NCI-H2081 (cell line): ENCODE measurements at regions not wholly inside any gene's neighbourhood (a gene's known extent, or its start where the extent isn't known, plus 50 kb on each side); places are given as distances from the start of the nearest gene placed in this dataset.
A peak's percentile ranks its signal among the peaks of the same experiment; 100 is the strongest.

Experiments used
- DNase-seq, 2 experiments: peaks; one replicate each; lab custom pipeline; 2025; lab: John Stamatoyannopoulos, UW

DNA sequence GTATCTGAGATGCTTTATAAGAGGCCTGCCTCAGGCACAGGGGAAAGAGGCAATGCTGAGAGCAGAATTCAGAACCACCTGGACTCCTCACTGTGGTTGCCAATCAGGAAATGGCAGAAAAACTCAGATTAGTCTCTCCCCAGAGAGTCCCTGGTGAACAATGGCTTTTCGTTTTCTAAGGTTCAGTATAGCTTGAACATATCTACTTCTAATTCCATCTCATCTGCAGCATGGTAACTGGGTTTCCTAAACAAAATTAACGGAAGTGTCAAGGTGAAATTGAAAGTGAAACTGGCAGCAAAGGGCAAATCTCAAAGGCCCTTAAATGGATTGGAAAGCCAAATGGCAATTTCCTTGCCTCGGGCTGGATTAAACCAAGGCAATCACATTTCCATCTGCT, 480.2 kb upstream of the ACVR2A start:
- DNase-seq = peak in 1 of 2 experiments; percentile 32

DNA sequence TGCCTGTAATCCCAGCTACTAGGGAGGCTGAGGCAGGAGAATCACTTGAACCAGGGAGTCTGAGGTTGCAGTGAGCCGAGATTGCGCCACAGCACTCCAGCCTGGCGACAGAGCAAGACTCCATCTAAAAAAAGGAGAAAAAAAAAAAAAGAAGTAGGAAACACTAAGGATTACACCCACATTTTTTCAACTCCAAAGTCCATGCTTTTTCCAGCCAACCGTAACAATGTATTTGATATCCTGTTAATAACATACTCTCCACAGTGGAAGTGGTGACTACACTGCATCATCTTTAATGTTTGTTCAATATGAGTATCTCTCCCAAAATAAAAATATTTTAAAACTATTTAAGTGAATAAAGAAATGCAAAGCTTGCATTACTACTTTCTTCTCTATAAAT, 481.6 kb upstream of the ACVR2A start:
- DNase-seq = no peak

DNA sequence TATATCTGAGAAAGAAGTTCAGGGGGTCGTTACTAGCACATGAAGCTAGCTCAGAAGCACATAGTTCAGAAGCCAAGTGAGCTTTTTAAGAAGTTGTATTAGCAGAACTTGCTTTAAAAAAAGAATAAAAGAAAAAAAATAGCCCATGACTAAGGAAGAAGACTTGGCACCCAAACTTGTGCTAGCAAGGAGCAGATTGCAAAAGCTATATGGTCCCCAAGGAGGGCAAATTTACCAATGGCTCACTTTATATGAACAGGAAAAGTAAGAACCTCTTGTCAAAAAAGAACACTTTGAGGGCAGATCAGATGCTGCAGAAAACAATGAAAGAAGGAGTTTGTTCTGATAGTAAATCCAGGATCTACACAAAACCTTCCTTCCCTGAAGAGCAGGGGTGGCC, 486.5 kb upstream of the ACVR2A start:
- no peak for DNase-seq

DNA sequence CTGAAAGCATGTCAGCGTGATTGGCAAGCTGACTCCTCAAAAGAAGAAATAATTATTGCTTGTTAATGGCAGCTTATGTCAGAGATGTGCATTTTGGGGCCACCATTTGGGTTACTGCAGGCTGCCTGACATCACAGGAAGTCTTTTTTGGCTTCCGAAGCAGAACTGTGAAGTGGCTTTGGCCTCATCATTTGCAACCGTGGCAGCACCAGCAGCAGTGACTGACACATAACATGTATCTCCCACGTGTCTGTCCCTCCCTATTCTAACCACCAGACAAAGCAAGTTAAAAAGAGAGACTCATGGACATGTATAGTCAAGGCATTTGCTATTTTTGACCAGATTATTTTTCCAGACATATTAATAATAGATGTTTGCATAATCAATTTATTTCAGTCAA, 488.7 kb upstream of the ACVR2A start:
- DNase-seq = no peak

DNA sequence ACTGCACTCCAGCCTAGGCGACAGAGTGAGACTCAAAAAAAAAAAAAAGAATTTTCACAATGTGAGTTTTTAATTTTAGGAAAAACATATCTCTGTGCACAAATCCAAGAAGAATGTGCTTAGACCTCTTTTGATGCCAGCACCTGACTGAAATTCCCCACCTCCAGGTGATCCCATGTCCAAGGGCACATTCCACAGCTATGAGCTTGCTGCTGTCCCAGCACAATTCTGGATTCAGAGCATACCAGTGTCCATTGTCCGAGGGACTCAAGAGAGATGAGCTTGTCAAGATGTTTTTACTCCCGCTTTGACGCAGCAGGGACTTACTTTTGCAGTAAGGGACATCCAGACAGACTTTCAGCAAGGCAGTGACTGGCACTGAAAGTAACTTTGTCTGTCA, 489.1 kb upstream of the ACVR2A start:
- DNase-seq = no peak

DNA sequence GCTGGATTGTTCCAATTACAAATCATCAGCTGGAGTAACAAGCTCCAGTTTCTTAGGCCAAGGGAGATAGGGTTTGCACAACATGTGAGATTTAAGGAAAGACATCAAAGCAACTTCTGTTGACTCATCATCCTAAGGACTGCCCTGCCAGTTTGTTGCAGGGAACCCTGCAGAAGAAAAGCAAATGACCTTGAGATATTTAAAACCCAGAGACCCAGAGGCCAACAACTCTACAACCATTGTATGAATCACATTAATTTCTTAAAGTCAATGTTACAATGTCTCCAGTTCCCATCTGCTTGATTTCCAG, 491.8 kb upstream of the ACVR2A start:
- no peak for DNase-seq

DNA sequence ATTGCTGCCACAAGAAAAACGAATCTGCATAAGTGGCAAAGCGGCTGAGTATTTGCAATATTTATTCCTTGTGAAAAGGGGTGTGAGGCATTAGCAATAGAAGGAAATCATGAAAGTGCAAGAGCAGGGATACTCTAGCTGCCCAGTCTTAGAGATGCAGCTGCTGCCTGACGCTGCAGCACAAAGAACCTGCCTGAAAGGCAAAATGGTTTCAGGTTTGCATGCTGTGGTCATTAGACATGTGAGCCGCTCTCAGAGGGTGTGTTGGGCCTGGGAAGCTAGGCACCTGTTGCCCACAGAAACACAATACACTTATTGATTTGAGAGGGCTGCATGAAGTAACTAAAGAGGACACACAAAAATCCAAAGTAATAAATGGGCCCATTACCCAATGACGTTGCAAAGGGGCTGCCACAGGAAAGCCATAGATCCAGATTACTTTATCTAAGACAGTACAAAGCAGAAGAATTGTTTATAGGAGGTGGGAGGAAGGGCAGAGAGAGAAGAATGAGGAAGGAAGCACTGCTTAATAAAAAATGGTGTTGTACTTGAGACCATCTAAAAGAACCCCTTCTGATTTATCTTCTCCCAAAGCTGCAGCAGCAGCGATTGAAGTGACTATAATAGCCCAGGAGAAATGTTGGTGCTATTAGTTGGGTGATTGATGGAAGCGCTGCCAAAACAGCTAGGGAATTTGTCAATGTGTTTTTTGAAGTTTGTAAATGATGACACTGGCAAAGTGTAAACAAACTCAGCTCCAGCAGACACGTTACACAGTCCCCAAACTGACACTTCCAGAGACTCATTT, 492.4 kb upstream of the ACVR2A start:
- peak in 1 of 2 experiments; percentile 50 for DNase-seq

DNA sequence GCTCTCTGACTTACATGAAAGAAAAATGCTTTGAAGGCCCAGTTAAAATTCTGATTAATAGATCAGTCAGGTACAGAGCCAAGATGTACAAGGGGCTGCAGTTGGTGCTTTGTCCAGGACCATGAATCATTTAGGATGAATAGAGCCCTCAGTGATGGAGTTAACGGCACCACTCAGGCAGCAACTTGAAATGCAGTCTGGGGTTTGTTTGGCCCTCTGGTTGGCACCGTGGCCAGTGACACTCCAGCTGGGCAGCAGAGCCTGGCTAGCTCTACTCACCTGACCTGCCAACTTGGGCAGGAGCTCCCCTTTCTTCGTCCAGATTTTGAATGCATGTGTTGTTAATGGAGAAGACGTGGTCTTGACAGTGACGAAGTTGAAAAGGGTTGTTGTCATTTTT, 493.0 kb upstream of the ACVR2A start:
- peak in 1 of 2 experiments; percentile 27 for DNase-seq

DNA sequence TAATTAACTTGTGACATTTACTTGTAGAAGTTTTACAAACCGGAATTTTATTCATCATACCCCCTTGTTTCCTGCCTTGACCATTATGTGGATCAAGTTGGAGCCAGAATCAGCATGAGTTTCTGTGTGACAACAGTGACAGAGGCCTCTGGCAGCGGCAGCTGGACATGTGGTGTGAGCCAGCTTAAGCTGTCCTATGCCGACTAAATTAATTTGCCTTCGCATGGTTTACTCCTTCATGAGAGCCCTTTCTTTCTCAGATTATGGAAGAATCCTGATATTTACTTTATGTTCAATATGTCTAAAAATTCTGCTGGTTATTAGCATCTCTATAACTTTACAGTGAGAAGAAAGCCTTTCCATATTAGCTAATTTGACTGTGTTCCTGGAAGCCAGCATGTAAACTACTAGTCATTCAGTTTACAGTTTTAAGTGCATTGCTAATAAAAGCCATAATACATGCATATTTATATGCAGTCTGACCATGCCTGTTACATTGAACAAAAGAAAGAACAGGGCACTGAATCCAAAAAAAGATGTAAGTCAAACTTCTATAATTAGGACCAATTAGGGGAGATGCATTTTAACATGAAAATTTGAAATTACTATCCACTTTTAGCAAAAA, 495.8 kb upstream of the ACVR2A start:
- peak; percentile 23 to 77 for DNase-seq

DNA sequence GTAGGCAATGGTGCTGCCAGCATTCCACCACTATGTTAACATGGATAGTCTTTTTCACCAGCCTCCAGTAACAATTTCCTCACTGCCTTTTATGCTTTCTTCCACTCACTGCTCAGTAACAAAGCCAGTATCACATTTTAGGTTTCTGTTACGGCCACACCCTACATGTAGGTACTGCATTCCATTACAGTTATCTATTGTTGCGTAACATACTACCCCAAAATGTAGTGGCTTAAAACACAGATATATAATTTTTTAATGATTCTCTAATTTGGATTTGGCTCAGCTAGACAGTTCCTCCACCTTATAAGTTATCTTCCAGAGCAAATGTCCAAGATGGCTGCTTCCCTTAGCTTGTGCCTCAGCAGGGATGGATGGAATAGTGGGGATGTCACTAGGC, 498.7 kb upstream of the ACVR2A start:
- DNase-seq = no peak

DNA sequence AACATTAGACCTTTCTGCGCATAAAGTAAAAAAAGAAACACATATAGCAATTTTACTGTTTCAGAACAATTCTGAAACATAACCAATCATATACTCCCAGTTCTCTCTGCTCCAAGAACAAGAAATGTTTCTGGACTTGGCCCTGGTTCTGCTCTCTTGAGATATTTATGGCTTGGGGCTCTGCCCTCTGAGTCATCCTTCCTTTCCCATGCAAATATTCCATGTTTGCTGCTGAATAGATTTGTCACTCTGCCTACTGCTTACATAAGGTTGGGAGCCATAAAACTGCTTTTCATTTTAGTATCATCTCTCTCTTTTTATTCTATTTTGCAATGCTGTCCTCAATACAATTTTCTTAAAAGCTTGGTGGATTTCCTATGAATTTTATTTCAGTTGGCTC, 499.6 kb upstream of the ACVR2A start:
- no peak for DNase-seq

DNA sequence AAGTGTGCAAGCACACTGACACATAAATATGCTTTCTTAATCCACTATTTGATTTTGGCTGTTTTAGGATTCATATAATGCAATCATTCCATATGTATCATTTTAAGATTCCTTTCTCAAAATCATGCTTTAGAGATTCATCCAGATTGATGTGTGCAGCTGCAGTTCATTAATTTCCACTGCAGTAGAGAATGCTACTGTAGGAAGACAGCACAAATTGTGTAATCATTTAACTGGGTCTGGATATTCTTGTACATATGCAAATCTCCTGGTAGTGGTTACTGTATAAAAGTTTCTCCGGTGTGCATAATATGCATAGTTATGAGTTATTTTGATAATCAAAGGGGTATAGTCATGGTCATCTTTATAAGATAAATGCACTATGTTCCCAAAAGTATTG, 502.5 kb upstream of the ACVR2A start:
- no peak for DNase-seq

DNA sequence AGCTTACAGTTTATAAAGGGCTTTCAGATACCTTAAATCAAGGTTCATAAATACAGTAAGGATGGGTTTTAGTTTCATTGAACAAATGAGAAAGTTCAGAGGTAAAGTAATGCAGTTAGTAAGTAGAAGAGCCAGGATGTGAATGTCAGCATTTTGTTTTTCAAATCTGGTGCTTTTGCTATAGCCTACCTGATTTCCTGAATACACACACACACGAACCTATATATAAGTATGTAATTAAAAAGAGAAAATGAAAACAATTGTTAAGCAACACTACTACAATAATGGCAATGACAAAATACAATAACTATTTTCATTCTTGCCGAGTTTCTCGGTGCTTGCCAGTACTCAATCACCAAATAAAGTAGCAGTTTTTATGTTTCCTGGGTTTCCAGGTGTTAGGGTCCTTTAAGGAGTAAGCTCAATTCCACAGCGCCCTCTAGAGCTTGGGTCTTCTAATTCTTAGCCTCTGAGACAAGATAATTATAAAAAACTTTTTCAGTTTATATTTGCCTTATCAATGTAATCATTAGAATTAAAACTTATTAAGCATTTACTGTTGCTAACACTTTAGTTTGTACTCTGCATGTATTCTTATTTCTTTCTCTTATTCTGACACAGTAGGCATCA, 512.9 kb upstream of the ACVR2A start:
- DNase-seq = peak; percentile 67 to 71

DNA sequence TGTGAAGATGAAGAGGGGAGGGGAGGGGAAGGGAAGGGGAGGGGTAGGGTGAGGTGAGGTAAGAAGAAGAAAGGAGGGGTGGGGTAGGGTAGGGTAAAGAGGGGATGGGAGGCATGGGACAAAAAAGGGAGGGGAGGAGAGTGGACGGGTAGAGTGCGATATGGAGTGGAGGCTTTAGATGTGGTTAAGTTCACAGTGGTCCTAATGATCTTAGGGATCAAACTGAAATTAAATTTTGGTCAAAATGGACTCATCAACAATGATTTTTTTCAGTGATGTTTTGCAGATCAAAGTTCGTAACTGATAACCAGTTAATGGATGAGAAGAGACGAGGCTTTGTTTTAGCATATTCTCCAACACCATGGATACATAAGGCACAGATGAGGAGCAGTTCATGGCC, 513.9 kb upstream of the ACVR2A start:
- DNase-seq = no peak

DNA sequence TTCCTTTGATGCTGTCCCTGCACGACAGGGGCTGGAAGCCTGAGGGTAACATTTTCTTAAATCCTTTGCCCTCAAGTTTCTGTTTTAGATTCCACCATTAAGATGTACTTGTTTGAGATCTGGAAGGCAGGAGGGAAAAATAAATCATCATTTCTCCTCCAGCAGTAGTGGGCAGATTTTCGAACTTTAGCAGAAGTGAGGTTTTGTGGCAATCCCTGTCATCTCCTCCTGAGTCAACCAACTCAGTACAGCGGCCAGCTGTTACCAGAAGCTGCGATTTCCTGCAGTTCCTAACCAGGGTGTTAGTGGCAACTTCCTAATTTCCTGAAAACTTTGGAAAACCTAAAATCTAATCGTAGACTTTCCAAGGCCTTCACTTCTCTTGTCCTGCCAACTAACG, 517.2 kb upstream of the ACVR2A start:
- no peak for DNase-seq

DNA sequence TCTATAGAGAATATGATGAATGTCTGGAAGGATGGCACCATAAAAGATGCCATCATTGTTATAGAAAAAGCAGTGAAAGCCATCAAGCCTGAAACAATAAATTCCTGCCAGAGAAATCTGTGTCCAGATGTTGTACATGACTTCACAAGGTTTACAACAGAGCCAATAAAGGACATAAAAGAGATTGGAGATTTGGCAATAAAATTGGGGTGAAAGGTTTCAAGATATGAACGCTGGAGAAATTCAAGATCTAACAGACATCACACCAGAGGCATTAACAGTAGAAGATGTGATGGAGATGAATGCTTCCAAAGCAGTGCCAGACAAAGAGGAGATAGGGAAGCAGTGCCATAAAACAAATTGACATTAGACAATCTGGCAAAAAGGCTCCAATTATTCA, 518.8 kb upstream of the ACVR2A start:
- no peak for DNase-seq

DNA sequence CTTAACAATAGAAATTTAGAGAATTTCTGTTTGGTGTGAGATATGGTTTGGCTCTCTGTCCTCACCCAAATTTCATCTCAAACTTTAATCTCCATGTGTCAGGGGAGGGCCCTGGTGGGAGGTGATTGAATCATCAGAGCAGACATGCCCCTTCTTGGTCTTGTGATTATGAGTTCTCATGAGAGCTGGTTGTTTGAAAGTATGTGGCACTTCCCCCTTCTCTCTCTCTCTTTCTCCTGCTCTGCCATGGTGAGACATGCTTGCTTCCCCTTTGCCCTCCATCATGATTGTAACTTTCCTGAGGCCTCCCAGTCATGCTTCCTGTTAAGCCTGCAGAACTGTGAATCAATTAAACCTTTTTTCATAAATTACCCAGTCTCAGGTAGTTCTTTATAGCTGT, 524.7 kb upstream of the ACVR2A start:
- DNase-seq = no peak

DNA sequence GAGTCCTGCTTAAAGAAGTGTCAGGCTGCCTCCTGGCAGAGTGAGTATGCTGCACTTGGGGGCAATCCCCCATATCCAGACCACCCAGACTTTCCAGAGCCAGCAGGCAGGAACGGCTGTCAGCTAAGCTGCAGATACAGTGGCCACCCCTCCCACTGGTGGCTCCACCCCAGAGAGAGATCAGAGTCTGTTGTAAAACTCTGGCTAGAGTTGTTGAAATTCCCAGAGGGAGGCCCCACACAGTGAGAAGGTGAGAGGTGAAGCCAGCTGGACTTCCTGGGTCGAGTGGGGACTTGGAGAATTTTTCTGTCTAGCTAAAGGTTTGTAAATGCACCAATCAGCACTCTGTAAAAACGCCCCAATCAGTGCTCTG, 533.8 kb upstream of the ACVR2A start:
- no peak for DNase-seq

DNA sequence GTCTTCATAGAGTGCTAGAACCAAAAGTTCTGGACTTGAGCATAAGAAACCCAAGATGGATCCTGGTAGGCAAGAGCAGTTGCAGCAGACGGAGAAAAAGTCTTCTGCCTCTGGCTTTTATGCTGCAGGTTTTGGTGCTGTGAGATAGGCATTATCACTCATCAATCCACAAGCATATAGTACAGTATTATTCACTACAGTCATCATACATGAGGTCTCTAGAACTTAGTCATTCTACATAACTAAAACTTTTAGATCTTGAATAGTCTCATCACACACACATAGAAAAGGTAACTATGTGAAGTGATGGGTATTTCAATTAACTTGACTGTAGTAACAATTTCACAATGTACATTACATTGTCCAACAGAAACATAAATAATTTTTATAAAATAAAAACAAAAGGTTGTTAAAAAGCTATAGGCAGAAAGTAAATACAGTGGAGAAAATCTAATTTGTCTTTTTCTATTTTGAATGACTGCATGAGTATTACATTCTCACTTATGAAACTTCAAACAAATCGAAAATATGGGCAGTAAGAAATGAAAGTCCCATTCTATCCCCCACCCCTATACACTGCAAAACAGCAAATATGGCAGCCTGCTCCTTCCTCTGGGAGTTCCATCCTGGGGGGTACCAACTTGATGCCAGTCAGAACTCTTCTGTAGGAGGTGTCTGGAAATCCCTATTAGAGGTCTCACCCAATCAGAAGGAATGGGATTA, 534.3 kb upstream of the ACVR2A start:
- no peak for DNase-seq

DNA sequence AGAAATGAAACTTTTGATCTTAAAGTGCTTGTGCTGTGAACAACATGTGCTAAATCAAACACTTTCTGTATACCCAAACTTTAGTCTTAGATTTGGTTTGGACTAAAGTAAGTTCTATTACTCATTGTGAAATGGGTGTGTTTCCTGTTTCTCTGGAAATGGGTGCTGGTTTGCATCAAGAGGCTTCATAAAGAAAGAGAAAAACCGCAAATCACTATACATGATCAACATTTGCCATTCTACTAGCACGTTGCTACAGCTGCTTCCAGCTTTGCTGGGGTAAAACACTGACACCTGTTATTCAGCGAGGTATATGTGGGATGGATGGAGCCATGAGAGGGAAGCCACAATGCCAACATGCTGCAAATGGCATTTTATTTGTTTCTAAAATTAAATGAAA, 547.0 kb upstream of the ACVR2A start:
- DNase-seq = no peak

DNA sequence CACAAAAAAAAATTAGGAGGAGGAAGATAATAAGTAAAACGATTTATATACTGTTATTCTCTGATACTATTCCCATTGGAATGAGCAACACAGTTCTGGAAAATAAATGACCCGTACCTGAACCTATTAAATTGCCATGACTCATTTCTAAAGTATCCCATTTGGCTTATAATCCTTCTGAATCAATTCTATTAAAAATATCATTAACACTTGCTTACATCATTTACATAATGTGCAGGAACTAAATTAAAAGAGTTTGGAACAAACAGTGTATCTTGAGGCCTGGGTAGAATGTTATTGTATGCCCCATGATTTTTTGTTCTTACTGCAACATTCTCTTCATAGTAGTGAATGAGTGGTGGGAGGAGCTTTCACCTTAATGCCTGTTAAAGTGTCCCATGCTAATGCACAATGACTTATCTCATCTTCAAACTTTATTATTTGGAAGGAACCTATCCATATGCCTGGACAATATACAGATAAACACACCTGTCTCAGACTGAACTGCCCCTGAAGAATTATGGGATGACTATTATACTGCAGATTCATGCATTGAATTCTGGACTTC, 549.9 kb upstream of the ACVR2A start:
- DNase-seq = no peak

DNA sequence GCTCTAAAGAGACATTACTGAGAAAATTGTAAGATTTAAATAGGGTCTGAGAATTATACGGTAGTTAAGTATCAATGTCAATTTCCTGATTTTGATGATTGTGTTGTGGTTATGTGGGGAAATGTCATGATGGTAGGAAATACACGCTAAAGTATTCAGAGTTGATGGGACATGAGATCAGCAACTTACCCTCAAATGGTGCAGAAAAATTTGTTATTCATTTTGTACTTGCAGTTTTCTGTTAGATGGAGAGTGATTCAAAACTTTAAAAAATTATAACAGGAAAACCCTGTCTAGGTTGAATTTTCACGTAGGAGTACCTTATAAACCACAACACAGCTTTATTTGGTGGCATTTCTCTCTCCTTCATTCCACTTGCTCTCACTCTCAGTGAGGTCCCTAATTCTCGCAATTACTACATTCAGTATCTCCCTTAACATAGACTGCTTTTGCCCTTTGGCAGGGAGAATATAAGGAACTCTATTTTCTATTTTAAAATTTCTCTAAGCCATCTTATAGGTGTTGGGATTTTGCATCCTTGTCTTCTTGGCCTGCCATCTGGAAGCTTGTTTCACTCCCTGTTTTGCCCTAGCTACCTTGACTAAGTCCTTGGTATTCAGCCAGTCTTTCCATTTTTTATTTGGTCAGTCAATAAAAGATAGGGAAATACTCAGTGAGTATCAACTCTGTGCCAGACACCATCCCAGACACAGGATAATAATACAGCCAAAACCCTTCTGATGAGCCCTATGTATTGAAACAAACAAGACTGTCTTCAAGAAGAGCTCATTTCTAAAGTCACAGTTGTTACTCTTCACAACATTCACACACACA, 550.6 kb upstream of the ACVR2A start:
- DNase-seq = no peak
